Duodenal mucosa (tissue), 2 donors: ENCODE measurements at regions not wholly inside any gene's neighbourhood (a gene's known extent, or its start where the extent isn't known, plus 50 kb on each side); places are given as distances from the start of the nearest gene placed in this dataset.

Experiments used
- H3K27ac ChIP-seq: one replicate; pipeline ENCODE4 v1.7.0; 2013; ENCODE audit warnings: low read depth, low read length
- H3K27me3 ChIP-seq, 2 donors: one replicate each; pipeline ENCODE4 v1.7.0; 2013; ENCODE audit warnings: low read length in 2 of 2, control low read depth in 1 of 2; ENCODE audit not compliant: insufficient read depth in 2 of 2, control insufficient read depth in 1 of 2
- H3K36me3 ChIP-seq, 2 donors: one replicate each; pipeline ENCODE4 v1.7.0; 2013; ENCODE audit warnings: low read length in 2 of 2, control low read depth in 1 of 2; ENCODE audit not compliant: insufficient read depth in 2 of 2, control insufficient read depth in 1 of 2
- H3K4me1 ChIP-seq, 2 donors: one replicate each; pipeline ENCODE4 v1.7.0; 2013; ENCODE audit warnings: low read length in 2 of 2, control low read depth in 1 of 2; ENCODE audit not compliant: insufficient read depth in 2 of 2, control insufficient read depth in 1 of 2
- H3K4me3 ChIP-seq, 2 donors: one replicate each; pipeline ENCODE4 v1.7.0; 2013; ENCODE audit warnings: low read length in 2 of 2, low read depth in 1 of 2
- H3K9ac ChIP-seq, 2 donors: one replicate each; pipeline ENCODE4 v1.7.0; 2013; ENCODE audit warnings: low read length in 2 of 2, low read depth in 1 of 2
- H3K9me3 ChIP-seq, 2 donors: one replicate each; pipeline ENCODE4 v1.7.0; 2013; ENCODE audit warnings: low read length in 2 of 2, control low read depth in 1 of 2; ENCODE audit not compliant: control insufficient read depth in 1 of 2

- no peak overlapping the region for H3K9ac ChIP-seq
- H3K27ac ChIP-seq, result no peak overlapping the region
- no peaks in the 10 kb centered on the region for H3K4me1 ChIP-seq
- no peaks in the 10 kb centered on the region for H3K27me3 ChIP-seq
- H3K36me3 ChIP-seq, result no peaks in the 10 kb centered on the region
- H3K9me3 ChIP-seq, result no peaks in the 10 kb centered on the region
- no peak overlapping the region for H3K4me3 ChIP-seq
Measured at GRCh38 chr4:148773313-148773712, 331.1 kb upstream of the NR3C2 start.

- Histone ChIP-seq H3K4me3 (no peak overlapping the region), H3K9me3 (no peaks in the 10 kb centered on the region), H3K27ac (no peak overlapping the region), H3K27me3 (no peaks in the 10 kb centered on the region), H3K9ac (no peak overlapping the region), H3K36me3 (no peaks in the 10 kb centered on the region), H3K4me1 (no peaks in the 10 kb centered on the region)
Measured at GRCh38 chr4:148770848-148771247, 328.6 kb upstream of the NR3C2 start.

- Histone ChIP-seq H3K36me3 (no peaks in the 10 kb centered on the region), H3K27me3 (no peaks in the 10 kb centered on the region), H3K4me1 (no peaks in the 10 kb centered on the region), H3K4me3 (no peak overlapping the region), H3K9ac (no peak overlapping the region), H3K9me3 (no peaks in the 10 kb centered on the region), H3K27ac (no peak overlapping the region)
Measured at GRCh38 chr4:148770377-148770776, 328.2 kb upstream of the NR3C2 start.

- H3K4me3 ChIP-seq, result no peak overlapping the region
- no peak overlapping the region for H3K27ac ChIP-seq
- no peaks in the 10 kb centered on the region for H3K36me3 ChIP-seq
- H3K4me1 ChIP-seq, result no peaks in the 10 kb centered on the region
- H3K27me3 ChIP-seq, result no peaks in the 10 kb centered on the region
- no peak overlapping the region for H3K9ac ChIP-seq
- no peaks in the 10 kb centered on the region for H3K9me3 ChIP-seq
Measured at GRCh38 chr4:148764720-148765119, 322.5 kb upstream of the NR3C2 start.

GRCh38 chr4:148757171-148757570 is 315.0 kb upstream of the NR3C2 start:
- Histone ChIP-seq H3K36me3 (no peaks in the 10 kb centered on the region), H3K27ac (no peak overlapping the region), H3K9me3 (no peaks in the 10 kb centered on the region), H3K27me3 (no peaks in the 10 kb centered on the region), H3K4me1 (no peaks in the 10 kb centered on the region), H3K9ac (no peak overlapping the region), H3K4me3 (no peak overlapping the region)

- Histone ChIP-seq H3K9me3 (no peaks in the 10 kb centered on the region), H3K27ac (no peak overlapping the region), H3K4me1 (peaks cover 0 to 4% of the 10 kb centered on the region in 2 donors), H3K9ac (no peak overlapping the region), H3K27me3 (no peaks in the 10 kb centered on the region), H3K36me3 (no peaks in the 10 kb centered on the region), H3K4me3 (no peak overlapping the region)
Measured at GRCh38 chr4:148749403-148749802, 307.2 kb upstream of the NR3C2 start.

- Histone ChIP-seq H3K36me3 (no peaks in the 10 kb centered on the region), H3K27me3 (no peaks in the 10 kb centered on the region), H3K4me3 (no peak overlapping the region), H3K9ac (no peak overlapping the region), H3K9me3 (no peaks in the 10 kb centered on the region), H3K27ac (no peak overlapping the region), H3K4me1 (peaks cover 0 to 4% of the 10 kb centered on the region in 2 donors)
Measured at GRCh38 chr4:148747721-148748268, 305.6 kb upstream of the NR3C2 start.

GRCh38 chr4:148740701-148741100 is 298.5 kb upstream of the NR3C2 start:
- no peaks in the 10 kb centered on the region for H3K9me3 ChIP-seq
- H3K27ac ChIP-seq, result no peak overlapping the region
- no peaks in the 10 kb centered on the region for H3K4me1 ChIP-seq
- no peaks in the 10 kb centered on the region for H3K27me3 ChIP-seq
- H3K4me3 ChIP-seq, result no peak overlapping the region
- H3K9ac ChIP-seq, result no peak overlapping the region
- H3K36me3 ChIP-seq, result no peaks in the 10 kb centered on the region

GRCh38 chr4:148737061-148737770 is 295.0 kb upstream of the NR3C2 start:
- Histone ChIP-seq H3K4me3 (no peak overlapping the region), H3K9me3 (no peaks in the 10 kb centered on the region), H3K27me3 (no peaks in the 10 kb centered on the region), H3K27ac (no peak overlapping the region), H3K36me3 (no peaks in the 10 kb centered on the region), H3K4me1 (no peaks in the 10 kb centered on the region), H3K9ac (no peak overlapping the region)

GRCh38 chr4:148735432-148736155 is 293.4 kb upstream of the NR3C2 start:
- Histone ChIP-seq H3K27me3 (no peaks in the 10 kb centered on the region), H3K27ac (no peak overlapping the region), H3K4me3 (no peak overlapping the region), H3K4me1 (no peaks in the 10 kb centered on the region), H3K9ac (no peak overlapping the region), H3K9me3 (no peaks in the 10 kb centered on the region), H3K36me3 (no peaks in the 10 kb centered on the region)
